GM12864 (cell line): ENCODE measurements at regions not wholly inside any gene's neighbourhood (a gene's known extent, or its start where the extent isn't known, plus 50 kb on each side); places are given as distances from the start of the nearest gene placed in this dataset.

ENCODE experiments used
- DNase-seq: peaks from one replicate; pipeline ENCODE4 v3.0.0-alpha.2; 2011; ENCODE audit warnings: low read depth
- H3K4me3 ChIP-seq: 2 replicates; pipeline ENCODE4 v1.5.1; 2011; ENCODE audit warnings: mild to moderate bottlenecking, low read depth, low read length, control low read depth
- CTCF ChIP-seq: IDR thresholded peaks from 2 replicates; pipeline ENCODE4 v1.5.1; 2011; ENCODE audit warnings: low read depth, mild to moderate bottlenecking, moderate library complexity, low read length, control low read depth, inconsistent platforms; ENCODE audit errors: missing control alignments

- DNase-seq = no peak
- no peak for TF ChIP-seq CTCF
- no peak overlapping the region for H3K4me3 ChIP-seq
Observed at GRCh38 chr3:145357453-145357852, 803.5 kb downstream of the PLOD2 start.

- TF ChIP-seq CTCF = no peak
- no peak for DNase-seq
- H3K4me3 ChIP-seq = no peak overlapping the region
Observed at GRCh38 chr3:145359040-145359439, 801.9 kb downstream of the PLOD2 start.

GRCh38 chr3:145368748-145369147 lies 792.2 kb downstream of the PLOD2 start:
- DNase-seq = no peak
- no peak overlapping the region for H3K4me3 ChIP-seq
- TF ChIP-seq CTCF = no peak

GRCh38 chr3:145370870-145371269 lies 790.1 kb downstream of the PLOD2 start:
- no peak for TF ChIP-seq CTCF
- no peak overlapping the region for H3K4me3 ChIP-seq
- no peak for DNase-seq

GRCh38 chr3:145377301-145377700 lies 783.7 kb downstream of the PLOD2 start:
- DNase-seq = no peak
- no peak for TF ChIP-seq CTCF
- no peak overlapping the region for H3K4me3 ChIP-seq

GRCh38 chr3:145383416-145383815 lies 777.6 kb downstream of the PLOD2 start:
- no peak for TF ChIP-seq CTCF
- no peak for DNase-seq
- no peak overlapping the region for H3K4me3 ChIP-seq

GRCh38 chr3:145384307-145384706 lies 776.7 kb downstream of the PLOD2 start:
- no peak for DNase-seq
- no peak overlapping the region for H3K4me3 ChIP-seq
- no peak for TF ChIP-seq CTCF
